ENCODE measurements at regions not wholly inside any gene's neighbourhood (a gene's known extent, or its start where the extent isn't known, plus 50 kb on each side); places are given as distances from the start of the nearest gene placed in this dataset.
"Not testable (repeated sequence)": the region's sequence is repeated elsewhere in the genome, so short reads cannot be mapped to it uniquely, and the experiment has no call there.

DNA sequence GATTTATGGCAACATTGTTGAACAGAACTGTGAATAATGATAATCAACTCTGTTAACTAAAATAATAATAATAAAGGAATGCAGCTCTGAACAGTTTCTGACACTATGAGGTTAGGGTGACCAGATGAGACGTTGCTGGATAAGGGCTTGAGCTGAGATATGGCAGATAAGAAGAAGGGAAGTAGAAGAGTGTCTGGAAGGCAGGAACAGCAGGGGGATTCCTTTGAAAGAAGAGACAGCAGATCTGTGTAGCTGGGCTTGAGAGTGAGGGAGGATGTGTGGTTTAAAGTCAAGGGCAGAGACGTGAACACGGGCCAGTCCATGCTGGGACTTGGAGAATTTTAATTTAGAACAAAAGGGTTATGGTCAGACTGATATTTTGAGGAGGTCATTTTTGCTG, 273.1 kb upstream of the SLC14A2 start:
- DNase-seq (ENCODE audit: low spot score), result no peak

DNA sequence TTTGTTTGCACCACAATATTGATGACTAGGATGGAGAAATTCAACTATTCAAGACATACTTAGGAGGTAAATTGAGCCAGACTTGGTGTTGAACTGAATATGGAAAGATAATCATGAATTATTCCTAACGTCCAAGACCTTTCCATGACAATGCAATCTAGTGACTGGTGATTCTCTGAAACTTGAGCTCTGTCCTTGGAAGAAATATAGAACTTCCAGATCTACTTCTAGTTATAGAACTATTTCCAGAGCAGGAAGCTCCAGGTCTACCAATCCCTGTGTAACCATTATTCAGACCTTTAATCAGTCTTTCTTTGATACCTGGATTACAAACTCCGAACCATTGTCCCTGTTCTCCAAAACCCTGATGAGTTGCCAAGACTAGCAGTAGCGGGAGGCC, 272.6 kb upstream of the SLC14A2 start:
- DNase-seq (ENCODE audit: low spot score), result no peak

DNA sequence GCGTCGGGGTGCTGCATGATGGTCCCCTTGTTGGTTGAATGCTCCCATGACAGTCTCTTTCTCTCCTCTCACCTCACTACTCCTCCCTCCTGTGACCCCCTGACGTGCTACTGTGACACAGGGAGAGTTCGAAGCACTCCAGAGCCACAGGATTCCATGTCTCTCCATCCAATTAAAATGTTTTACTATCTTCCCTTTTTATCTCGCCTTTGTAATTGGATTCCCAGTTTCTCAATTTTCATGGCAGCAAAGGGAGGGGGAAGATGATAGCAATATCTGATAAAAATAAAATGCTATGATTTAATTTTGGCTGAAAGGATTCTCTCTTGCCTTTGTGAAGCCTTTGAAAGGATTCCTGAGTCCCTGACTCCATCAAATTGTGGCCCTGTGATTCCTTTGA, 271.9 kb upstream of the SLC14A2 start:
- DNase-seq (ENCODE audit: low spot score), result no peak

DNA sequence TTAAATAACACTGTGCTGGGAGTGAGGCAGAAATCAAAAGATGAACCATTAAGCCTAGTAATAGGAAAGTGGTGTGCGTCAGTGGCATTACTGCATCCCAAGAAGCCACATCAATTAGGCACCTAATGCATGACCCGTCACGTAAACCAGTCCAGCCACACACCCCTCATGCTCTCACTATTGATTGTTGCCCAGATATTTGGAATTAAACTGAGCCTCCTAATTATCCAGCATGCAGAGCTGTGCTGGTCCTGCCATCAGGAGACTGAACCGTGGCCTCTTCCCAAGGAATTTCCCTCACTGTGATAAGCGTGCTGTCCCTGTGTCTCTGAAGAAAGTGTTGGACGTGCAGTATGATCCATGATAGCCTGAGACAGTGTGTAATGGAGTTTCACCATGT, 270.6 kb upstream of the SLC14A2 start:
- not testable (repeated sequence) for DNase-seq (ENCODE audit: low spot score)

DNA sequence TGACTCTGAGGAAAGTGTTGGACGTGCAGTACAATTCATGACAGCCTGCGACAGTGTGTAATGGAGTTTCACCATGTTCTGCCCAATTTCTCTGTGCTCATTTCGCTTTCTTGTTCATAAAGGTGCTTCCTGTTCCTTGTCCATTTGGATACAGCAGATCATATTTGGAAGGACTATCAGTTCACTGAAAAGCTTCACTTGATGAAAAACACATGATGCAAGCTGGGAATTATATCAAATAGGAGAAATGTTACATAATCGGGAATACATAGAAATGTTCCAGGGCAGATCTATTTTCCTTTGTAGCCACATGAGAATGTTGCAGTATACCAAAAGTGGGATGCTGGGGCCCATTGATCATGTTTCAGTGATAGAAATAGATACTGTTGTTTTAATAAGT, 266.3 kb upstream of the SLC14A2 start:
- no peak for DNase-seq (ENCODE audit: low spot score)

DNA sequence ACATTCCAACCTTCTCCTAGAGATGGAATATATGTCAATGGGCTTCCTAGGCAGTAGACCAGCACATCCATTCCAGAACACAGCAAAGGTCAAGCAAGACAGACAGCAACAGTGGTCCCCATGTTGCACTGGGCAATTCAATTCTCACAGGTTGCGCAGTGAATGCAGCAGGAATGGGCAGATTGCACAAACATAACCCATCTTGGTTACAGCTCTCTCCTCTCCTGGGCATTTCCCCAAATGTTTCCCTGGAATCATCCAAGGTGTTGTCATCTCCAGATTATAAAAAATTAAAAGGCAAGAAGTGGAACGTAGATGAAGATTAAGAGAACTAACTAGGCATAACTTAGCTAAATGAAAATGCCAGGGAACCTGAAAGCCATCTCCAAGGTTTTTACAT, 265.8 kb upstream of the SLC14A2 start:
- no peak for DNase-seq (ENCODE audit: low spot score)

DNA sequence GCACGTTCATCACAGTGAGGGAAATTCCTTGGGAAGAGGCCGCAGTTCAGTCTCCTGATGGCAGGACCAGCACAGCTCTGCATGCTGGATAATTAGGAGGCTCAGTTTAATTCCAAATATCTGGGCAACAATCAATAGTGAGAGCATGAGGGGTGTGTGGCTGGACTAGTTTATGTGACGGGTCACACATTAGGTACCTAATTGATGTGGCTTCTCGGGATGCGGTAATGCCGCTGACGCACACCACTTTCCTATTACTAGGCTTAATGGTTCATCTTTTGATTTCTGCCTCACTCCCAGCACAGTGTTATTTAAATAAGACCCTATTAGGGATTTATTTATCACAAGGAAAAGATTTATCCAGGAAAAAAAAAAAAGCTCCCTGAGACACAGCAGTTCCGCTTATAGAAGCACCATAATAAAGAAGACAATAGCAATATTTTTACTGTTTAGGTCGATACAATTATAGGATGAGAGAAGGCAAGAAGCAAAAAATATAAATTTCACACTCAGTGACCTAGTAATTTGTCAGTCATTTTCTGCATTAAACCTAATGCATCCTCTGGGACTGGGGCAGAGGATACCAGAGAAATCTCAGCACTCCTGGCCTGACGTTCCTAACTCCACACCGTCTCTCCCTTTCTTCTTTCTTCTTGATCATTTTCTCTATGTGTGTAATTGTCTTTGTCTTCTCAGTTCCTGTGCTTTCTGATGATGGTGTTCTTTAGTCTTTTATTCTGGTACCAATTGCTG, 264.7 kb upstream of the SLC14A2 start:
- no peak for DNase-seq (ENCODE audit: low spot score)

DNA sequence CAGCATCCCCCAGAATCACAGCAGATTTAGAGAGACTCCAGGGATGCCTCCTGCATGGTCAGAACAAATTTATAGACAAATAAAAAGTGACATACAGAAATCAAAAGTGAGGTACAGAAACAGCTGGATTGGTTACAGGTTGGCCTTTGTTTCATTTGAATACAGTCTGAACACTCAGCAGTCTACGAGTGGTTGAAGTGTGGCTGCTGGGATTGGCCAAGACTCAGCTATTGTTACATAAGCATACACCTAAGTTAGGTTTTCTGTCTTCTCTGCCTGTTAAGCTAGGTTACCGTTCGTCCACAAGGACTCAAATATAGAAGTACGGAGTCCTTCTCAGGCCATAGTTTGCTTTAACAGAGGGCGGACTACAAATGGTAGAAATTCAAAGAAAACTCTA, 262.4 kb upstream of the SLC14A2 start:
- no peak for DNase-seq (ENCODE audit: low spot score)

DNA sequence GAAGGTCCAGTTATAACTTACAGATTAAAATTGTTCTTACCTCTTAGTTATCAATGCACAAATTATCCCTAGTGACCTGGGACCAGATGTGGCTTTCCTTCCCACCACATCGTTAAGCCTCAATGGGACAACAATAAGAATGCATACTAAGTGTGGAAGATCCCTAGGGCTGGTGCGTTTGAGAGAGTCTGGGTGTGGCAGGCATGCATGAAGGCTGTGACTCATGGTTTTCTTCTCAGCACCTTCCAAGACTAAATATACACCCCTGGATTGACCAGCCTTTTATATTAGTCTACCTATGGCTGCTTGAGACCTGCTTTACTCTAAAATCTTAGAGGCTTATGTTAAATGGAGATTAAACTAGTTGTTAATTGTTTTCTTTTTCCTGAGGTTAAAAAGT, 261.7 kb upstream of the SLC14A2 start:
- DNase-seq (ENCODE audit: low spot score), result no peak

DNA sequence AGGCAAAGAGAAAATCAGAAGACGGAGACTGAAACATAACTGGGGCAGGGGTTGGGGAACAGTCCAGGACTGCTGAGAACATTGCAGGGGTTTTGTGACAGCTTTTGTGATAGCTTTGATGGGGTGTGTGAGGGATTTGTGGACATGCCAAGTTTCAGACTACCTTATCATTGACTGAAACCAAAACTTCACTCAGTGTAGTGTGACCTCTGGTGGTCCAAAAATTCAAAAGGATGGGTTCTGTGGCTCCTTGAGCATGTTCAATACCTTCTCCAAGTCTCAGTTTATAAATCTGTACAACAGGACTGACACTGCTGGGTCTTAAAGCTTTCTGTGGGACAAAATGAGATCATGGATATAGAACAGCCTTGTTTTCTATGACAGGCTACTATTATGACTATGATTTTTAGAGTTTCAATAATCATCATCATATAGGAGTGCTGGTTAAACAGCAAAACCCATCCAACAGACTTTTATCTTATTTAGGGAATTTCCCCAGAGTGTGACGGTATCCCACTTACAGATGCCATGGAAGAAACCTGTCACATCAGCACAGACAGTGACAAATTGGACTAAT, 259.2 kb upstream of the SLC14A2 start:
- DNase-seq (ENCODE audit: low spot score), result peak; percentile 6

DNA sequence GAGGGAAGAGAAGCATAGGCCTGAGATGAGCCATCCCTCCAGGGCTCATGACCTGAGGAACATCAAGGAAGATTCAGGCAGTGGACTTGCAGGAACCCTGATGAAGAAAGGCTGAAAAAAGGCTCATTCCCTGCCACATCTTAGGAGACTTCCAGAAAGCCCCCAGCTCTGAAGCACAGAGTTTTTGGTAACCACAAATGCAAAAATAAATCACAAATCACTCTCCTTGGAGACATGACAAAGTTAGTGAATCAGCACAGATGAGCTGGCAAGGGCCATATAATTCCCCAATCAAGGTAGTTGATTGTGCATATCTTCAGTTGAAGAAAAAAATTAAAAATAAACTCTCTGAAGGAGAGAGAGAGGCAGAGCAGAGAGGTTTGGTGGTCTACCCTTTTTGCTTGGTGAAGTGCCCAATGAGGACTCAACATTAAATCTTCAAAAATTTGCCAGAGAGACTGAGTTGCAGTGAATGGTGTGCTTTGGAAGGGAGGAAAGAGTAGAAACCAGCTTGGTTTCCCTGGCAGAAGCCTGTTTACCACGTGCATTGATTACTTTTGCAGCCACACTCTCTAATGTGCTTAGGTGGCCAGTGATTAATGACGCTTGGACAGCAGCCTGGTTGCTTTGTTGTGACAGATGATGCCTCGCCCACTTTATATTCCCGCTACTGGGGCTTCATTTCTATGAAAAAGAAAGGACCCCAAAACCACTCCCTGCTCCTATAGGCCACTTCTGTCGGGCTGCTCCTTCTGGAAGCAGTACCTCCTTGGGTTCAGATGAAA, 257.4 kb upstream of the SLC14A2 start:
- DNase-seq (ENCODE audit: low spot score), result no peak

DNA sequence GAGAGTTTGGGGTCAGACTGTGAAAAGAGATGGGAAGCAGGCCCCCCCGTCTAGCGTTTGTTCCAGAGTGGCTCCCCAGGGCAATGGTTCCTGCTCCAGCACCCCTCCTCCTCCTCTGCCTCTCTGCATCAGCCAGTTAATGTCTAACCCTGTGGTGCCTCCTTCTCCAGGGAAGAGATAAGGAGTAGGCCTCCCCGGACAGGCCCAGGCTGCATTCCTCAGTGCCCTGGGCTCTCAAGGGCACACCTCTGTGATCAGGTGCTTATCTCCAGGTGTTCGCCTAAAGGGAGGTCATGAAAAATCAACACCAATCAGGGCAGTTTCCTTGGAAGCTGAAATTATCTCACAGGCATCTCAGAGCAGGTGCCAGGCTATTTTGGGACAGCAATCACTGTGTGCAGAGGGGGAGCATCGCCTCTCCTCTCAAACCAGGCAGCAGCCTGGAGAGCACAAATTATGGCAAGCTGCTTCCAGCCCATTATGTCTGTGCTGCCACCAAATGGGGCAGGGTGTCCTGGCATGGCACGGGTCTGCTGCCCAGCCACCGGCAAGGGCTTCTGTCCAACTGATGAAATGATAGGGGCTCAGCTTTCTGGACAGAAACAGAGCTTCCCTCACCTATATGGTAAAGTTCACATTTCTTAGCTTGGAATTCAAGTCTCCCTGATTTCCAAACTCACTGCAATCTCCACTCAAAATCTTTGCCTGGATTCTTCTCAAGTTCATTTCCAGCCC, 255.8 kb upstream of the SLC14A2 start:
- no peak for DNase-seq (ENCODE audit: low spot score)

DNA sequence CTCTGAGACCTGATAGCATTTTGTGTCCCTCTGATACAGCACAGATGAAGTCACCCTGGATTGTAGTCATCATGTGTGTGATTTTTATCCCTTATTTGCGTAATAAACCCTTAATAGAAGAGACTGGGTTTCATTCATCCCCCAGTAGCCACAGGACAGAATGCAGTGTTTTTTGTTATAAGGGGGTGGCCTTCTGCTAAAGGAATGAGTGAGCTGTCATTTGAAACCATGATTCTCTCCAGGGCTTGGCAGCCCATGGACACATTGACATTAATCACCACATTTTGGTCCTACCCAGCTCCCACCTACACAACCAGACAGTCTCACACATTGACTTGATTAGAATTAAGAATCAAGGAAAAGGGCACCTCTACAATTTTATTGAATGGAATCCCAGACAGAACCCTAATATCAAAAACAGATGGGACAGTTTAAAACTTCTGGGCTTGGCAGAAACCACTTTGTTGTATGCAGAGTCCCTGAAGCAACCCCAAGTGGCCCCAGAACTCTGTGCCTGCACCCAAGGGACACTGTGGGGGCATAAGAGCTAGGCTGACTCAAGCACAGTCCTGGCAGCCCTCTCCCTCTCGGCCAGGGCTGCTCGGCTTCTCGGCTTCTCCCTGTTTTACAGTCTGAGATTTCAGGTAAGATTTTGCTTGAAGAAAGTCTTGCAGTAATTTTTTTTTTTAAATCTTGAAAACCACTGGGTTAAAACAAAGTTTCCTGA, 254.0 kb upstream of the SLC14A2 start:
- DNase-seq (ENCODE audit: low spot score), result no peak

DNA sequence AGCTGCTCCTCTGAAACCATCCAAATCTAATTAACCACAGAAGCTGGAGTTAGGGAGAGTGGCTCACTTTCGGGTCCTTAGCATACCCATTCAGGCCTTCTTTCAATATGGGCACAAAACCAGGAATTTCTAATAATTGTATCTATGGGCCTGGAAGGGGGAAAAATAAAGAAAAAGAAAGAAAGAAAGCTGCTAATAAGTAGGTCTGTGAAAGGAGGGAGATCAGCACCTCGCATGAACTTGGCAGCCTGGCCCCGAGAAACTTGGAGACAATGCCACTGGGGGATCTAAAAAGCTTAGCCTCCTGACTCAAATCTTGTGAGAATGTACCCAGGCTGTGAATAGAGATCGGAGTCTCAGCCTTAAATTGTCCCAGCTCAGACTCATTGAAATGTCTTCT, 252.1 kb upstream of the SLC14A2 start:
- DNase-seq (ENCODE audit: low spot score), result no peak

DNA sequence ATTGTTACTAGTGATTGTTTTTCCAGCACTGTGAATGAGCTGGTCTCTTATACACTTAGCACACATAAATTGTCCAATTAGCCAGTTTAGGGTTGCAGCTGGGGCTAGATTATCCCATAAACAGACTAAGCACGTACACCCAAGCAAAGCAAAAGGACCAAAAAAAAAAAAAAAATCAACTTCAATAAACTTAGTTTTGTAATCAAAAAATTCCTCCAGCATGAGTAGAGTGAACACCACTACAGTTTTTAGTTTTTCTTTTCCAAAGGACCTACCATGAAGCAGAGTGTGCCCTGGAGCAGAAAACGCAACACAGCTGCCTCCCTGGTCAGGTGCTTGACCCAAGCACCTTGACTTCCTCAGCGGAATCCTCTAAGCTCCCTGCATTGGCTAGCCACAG, 249.4 kb upstream of the SLC14A2 start:
- no peak for DNase-seq (ENCODE audit: low spot score)

DNA sequence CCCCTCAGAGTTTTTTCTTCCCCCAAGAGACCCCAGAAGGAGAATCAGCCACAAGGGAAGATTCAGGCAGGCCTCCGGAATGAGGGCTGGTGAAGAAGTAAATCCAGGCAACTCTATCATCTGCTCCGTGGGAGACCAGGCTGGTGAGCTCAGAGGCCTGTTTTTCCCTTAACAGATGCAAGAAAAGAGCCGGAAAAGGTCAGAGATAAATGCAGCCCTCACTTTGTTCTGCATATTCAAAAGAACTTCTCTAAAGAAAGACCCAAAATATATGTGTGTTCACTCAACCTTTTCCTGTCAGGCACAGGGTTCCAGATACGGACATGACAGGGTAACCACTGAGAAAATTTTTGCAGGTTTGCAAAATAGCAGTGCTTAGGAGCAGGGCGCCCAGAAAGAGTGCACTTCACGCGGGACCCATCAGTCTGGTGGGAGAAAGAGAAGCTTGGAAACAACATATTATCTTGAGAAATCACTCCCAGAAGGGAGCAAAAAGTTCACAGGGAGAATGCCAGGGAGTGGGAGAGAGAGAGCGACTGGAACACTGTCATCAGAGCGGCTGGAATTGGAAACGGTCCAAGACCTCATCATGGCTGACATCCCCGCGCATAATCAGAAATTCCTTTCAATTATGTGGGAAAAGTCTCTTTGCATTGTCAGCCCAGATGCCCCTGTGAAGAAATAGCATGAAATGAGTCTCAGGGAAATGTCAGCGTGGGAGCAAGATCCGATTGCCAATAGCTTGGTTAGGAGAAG, 244.8 kb upstream of the SLC14A2 start:
- no peak for DNase-seq (ENCODE audit: low spot score)

DNA sequence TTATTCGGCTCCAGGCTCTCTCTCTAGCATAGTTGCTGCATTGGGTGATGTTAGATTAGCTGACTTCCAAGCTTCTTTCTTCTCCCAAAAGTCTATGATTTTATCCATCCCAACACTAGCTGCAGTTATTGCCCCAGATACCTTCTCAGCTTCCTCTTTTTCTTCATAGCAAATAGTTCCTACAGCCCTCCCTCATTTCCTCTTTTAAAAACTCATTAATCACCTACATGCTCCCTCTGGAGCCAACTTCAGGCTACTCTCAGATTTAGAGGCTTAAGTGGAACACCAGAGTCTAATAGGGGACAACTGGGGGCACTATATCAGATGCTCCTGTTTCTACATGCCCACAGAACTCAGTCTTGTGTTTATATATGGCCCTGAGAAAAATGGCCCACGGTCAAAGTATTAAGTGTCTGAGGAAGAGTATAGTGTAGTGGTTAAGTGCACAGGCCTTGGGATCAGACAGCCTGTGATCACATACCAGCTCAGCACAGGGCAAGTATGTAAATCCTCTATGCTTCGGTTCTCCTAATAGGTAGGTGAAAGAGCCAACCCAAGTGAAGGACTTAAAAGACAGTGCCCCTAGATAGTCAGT, 241.9 kb upstream of the SLC14A2 start:
- no peak for DNase-seq (ENCODE audit: low spot score)

DNA sequence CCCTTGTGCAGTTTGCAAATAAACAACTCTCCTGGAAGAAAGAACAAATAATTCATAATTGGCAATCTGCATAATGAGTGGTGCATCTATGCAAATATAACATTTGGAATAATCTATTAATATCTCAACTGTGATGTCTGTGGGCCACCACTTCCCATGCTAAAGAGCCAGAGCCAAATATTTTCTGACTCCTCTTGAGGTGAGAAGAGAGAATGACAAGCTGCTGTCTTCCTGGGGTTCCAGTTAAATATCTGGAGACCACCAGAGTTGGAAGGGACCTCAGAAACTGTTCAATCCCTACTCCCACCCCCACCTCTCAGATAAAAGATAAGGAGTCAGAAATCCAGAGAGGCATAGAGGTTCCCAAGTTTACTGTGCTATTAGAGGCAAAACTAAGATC, 241.0 kb upstream of the SLC14A2 start:
- no peak for DNase-seq (ENCODE audit: low spot score)

DNA sequence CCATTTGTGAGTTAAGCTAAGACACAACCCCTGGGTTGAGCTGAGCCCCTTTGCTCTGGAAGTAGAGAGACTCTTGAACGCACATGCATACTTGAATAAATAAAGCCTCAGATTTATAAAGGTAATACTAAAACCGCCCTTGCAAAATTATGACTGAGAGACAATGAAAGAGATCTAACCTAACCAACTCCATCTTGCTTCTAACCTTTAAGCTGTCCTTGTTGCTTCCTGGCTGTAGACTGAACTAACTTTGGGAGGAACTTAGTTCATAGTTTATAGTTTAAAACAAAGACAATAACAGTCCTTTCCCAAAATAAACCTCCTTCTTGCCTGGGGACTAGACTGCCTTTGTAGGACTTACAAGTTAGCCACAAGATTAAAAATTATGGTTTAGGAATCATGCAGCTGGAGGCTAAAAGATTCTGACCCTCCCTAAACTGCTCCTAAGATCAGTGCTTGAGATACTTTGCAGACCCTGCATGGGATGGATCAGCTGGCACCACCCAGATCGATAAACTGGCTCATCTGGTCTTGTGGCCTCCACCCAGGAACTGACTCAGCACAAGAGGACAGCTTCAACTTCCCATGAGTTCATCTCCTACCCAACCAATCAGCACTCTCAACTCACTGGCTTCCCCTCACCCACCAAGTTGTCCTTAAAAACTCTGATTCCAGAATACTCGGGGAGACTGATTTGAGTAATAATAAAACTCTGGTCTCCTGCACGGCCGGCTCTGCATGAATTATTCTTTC, 240.2 kb upstream of the SLC14A2 start:
- no peak for DNase-seq (ENCODE audit: low spot score)

DNA sequence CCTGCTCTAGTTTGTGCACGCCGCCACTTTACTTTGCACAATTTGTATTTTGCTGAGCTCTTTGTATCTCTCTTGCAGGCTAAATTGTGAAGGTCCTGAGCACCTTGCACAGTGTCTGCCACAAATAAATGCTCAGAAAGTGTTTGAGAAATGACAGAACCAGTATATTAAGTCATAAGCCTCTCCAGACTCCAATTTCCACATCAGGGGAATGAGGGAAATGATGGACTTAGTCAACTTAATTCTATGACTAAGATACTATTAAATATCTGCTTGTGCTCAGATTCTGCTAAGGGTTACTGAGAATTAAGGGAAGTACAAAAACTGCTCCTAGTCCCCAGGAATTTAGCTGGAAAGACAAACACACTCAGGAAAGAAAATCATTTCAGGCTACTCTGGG, 239.1 kb upstream of the SLC14A2 start:
- DNase-seq (ENCODE audit: low spot score), result no peak
